Peyer's patch (tissue), 4 donors: ENCODE measurements at regions not wholly inside any gene's neighbourhood (a gene's known extent, or its start where the extent isn't known, plus 50 kb on each side); places are given as distances from the start of the nearest gene placed in this dataset.
A peak's percentile ranks its signal among the peaks of the same experiment; 100 is the strongest.

Source experiments
- DNase-seq, 3 donors: peaks; one replicate each; pipeline ENCODE4 v3.0.0-alpha.2; 2017 to 2019
- H3K27ac ChIP-seq, 4 donors: fragments of 200-600 bp; sonication (generic); one replicate each; pipeline ENCODE4 v1.5.1; 2016 to 2019
- H3K27me3 ChIP-seq, 2 donors: fragments of 200-600 bp; sonication (generic); one replicate each; pipeline ENCODE4 v1.5.1; 2019
- H3K36me3 ChIP-seq, 3 donors: fragments of 200-600 bp; sonication (generic); one replicate each; pipeline ENCODE4 v1.5.1; 2016 to 2019
- H3K4me1 ChIP-seq, 4 donors: fragments of 200-600 bp; sonication (generic); one replicate each; pipeline ENCODE4 v1.5.1; 2016 to 2019
- H3K4me3 ChIP-seq, 4 donors: fragments of 200-600 bp; sonication (generic); 1 replicate in 3 of 4; 2 replicates in 1 of 4; pipeline ENCODE4 v1.5.1; 2016 to 2019; ENCODE audit warnings: mild to moderate bottlenecking in 1 of 4
- H3K9me3 ChIP-seq, 4 donors: fragments of 200-600 bp; sonication (generic); one replicate each; pipeline ENCODE4 v1.5.1; 2016 to 2019; ENCODE audit warnings: mild to moderate bottlenecking in 1 of 4
- POLR2A ChIP-seq, 2 donors: fragments of 450-650 bp; IDR thresholded peaks; one replicate each; pipeline ENCODE4 v1.5.1; 2017; ENCODE audit warnings: antibody characterized with exemption in 2 of 2, mild to moderate bottlenecking in 2 of 2, moderate library complexity in 2 of 2
- TF ChIP-seq, protein P1 (sequence below), 6 experiments: fragments of 450-650 bp in 4 of 6; fragments of 200-600 bp in 2 of 6; sonication (generic) in 1 of 6; IDR thresholded peaks; one replicate each; pipeline ENCODE4 v1.5.1; 2017 to 2019; ENCODE audit warnings: antibody characterized with exemption in 6 of 6, mild to moderate bottlenecking in 3 of 6, moderate library complexity in 1 of 6

DNA sequence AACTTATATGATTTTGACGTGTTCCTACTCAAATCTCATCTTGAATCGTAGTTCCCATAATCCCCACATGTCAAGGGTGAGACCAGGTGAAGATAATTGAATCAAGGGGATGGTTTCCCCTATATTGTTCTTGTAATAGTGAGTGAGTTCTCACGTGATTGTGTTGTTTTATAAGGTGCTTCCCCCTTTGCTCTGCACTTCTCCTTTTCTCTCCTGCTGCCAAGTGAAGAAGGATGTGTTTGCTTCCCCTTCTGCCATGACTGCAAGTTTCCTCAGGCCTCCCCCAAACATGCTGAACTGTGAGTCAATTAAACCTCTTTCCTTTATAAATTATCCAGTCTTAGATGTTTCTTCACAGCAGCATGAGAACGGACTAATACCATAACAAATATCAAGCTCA lies 83.2 kb downstream of the MANEA start:
- H3K4me1 ChIP-seq = no peaks in the 10 kb centered on the region
- H3K36me3 ChIP-seq = no peaks in the 10 kb centered on the region
- TF ChIP-seq, protein P1, sequence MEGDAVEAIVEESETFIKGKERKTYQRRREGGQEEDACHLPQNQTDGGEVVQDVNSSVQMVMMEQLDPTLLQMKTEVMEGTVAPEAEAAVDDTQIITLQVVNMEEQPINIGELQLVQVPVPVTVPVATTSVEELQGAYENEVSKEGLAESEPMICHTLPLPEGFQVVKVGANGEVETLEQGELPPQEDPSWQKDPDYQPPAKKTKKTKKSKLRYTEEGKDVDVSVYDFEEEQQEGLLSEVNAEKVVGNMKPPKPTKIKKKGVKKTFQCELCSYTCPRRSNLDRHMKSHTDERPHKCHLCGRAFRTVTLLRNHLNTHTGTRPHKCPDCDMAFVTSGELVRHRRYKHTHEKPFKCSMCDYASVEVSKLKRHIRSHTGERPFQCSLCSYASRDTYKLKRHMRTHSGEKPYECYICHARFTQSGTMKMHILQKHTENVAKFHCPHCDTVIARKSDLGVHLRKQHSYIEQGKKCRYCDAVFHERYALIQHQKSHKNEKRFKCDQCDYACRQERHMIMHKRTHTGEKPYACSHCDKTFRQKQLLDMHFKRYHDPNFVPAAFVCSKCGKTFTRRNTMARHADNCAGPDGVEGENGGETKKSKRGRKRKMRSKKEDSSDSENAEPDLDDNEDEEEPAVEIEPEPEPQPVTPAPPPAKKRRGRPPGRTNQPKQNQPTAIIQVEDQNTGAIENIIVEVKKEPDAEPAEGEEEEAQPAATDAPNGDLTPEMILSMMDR (IDR thresholded peaks at IDR 0.05) = no peak
- no peak for TF ChIP-seq POLR2A (IDR thresholded peaks at IDR 0.05)
- no peak for DNase-seq
- no peaks in the 10 kb centered on the region for H3K9me3 ChIP-seq
- H3K4me3 ChIP-seq = no peak overlapping the region
- no peaks in the 10 kb centered on the region for H3K27me3 ChIP-seq
- no peak overlapping the region for H3K27ac ChIP-seq

DNA sequence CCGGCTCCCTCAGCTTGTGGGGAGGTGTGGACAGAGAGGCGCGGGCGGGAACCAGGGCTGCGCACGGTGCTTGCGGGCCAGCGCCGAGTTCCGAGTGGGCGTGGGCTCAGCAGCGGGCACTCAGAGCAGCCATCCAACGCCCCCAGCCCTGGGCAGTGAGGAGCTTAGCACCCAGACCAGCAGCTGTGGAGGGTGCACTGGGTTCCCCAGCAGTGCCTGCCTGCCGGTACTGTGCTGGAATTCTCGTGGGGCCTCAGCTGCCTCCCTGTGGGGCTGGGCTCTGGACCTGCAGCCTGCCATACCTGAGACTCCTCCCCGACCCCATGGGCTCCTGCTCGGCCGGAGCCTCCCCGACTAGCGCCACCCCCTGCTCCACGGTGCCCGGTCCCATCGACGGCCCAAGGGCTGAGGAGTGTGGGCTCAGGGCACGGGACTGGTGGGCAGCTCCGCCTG lies 92.7 kb downstream of the MANEA start:
- no peaks in the 10 kb centered on the region for H3K9me3 ChIP-seq
- H3K36me3 ChIP-seq = no peaks in the 10 kb centered on the region
- H3K27ac ChIP-seq = no peak overlapping the region
- H3K27me3 ChIP-seq = no peaks in the 10 kb centered on the region
- H3K4me3 ChIP-seq = no peak overlapping the region
- TF ChIP-seq, protein P1 (IDR thresholded peaks at IDR 0.05) = no peak
- TF ChIP-seq POLR2A (IDR thresholded peaks at IDR 0.05) = no peak
- H3K4me1 ChIP-seq = no peaks in the 10 kb centered on the region
- peak in 1 of 3 donors; percentile 43 for DNase-seq

DNA sequence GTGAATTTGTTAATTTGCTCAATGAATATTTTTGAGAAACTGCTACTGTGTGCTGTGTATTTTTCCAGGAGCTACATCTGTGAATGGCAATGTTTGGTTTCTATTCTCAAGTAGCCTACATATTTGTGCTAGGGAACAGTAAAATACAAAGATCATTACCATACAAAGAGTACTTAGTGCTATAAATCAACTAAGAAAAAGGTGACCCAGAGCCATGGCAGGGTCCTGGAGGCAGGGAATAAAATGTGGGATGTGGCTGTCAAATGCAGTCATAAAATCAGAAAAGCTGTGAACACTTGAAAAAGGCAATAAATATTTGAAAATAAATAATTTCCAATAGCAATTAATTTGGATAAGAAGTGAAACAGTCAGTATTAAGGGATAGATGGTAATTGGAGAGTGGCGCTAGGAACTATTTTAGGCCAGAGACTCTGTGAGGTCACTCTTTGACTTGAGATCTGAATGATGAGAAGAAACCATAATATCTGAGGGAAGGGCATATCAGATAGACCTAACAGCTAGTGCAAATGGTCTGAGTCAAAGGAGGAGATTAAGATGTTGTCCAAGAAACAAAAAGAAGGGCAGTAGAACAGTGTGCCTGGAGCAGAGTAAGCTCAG lies 98.8 kb downstream of the MANEA start:
- Histone ChIP-seq H3K9me3 (no peaks in the 10 kb centered on the region), H3K36me3 (no peaks in the 10 kb centered on the region), H3K27me3 (no peaks in the 10 kb centered on the region), H3K27ac (no peak overlapping the region), H3K4me1 (no peaks in the 10 kb centered on the region), H3K4me3 (no peak overlapping the region)
- no peak for DNase-seq
- TF ChIP-seq, protein P1 (IDR thresholded peaks at IDR 0.05) = no peak
- TF ChIP-seq POLR2A (IDR thresholded peaks at IDR 0.05) = no peak

DNA sequence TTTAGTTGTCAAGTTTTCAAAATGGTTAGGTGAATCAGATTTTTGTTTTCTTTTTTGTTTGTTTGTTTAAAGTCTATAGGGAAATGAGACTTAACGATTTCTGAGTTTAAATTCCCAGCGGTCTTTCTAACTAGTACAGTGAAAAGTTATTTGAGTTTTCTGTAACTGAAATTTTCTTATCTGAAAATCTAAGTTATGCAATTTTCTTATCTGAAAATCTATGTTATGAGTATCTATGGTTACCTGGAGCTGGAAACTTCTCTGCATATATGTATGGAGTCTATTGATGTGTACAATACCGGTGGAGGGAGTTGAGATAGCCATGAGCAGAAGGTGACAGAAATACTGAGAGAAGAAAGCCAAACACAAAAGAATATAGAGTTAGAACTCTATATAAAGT lies 102.6 kb downstream of the MANEA start:
- no peak for TF ChIP-seq POLR2A (IDR thresholded peaks at IDR 0.05)
- TF ChIP-seq, protein P1 (IDR thresholded peaks at IDR 0.05) = no peak
- no peaks in the 10 kb centered on the region for H3K4me1 ChIP-seq
- no peak for DNase-seq
- no peaks in the 10 kb centered on the region for H3K9me3 ChIP-seq
- no peaks in the 10 kb centered on the region for H3K27me3 ChIP-seq
- no peak overlapping the region for H3K27ac ChIP-seq
- no peaks in the 10 kb centered on the region for H3K36me3 ChIP-seq
- no peak overlapping the region for H3K4me3 ChIP-seq

DNA sequence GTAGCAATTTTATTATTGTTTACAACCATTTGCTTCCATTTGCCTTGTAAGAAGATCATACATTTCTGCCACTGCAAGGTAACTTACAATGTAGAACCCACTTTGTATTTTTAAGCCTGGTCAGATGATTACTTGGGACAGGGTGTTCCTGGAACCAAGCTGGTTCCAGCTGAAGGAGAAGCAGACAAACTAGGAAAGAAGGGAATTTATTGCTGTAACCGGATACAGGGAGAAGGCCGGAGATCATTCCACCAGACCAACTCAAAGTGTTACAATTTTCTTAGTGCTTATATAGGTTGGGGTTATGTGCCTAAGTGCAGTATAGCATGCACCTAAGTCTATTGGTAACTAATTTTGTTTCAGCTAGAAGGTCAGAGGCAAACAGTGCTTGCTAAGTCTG lies 104.4 kb downstream of the MANEA start:
- Histone ChIP-seq H3K36me3 (no peaks in the 10 kb centered on the region), H3K4me1 (no peaks in the 10 kb centered on the region), H3K9me3 (no peaks in the 10 kb centered on the region), H3K4me3 (no peak overlapping the region), H3K27ac (no peak overlapping the region), H3K27me3 (no peaks in the 10 kb centered on the region)
- DNase-seq = no peak
- TF ChIP-seq, protein P1 (IDR thresholded peaks at IDR 0.05) = no peak
- TF ChIP-seq POLR2A (IDR thresholded peaks at IDR 0.05) = no peak

DNA sequence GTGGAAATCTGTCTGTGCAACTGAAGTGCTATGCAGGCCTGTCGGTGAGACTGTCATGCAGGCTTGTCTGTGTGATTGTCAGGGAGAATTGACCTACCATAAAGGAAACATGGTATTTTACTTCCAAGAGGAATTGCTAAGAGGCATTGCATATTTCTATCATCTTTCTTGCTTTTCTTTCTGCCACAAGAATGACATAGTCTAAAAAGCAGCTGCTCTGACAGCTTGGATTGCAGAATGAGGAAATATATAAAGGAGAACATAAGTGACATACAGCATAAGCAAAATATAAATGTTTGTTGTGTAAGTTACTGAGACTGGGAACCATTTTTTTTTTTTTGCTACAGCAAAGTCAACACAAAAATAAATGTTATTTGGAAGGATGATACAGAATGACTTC lies 105.1 kb downstream of the MANEA start:
- H3K36me3 ChIP-seq = no peaks in the 10 kb centered on the region
- no peaks in the 10 kb centered on the region for H3K4me1 ChIP-seq
- DNase-seq = no peak
- H3K9me3 ChIP-seq = no peaks in the 10 kb centered on the region
- H3K27ac ChIP-seq = no peak overlapping the region
- no peaks in the 10 kb centered on the region for H3K27me3 ChIP-seq
- TF ChIP-seq POLR2A (IDR thresholded peaks at IDR 0.05) = no peak
- TF ChIP-seq, protein P1 (IDR thresholded peaks at IDR 0.05) = no peak
- H3K4me3 ChIP-seq = no peak overlapping the region
